ENCODE measurements at regions not wholly inside any gene's neighbourhood (a gene's known extent, or its start where the extent isn't known, plus 50 kb on each side); places are given as distances from the start of the nearest gene placed in this dataset.
"Not testable (repeated sequence)": the region's sequence is repeated elsewhere in the genome, so short reads cannot be mapped to it uniquely, and the experiment has no call there.

DNA sequence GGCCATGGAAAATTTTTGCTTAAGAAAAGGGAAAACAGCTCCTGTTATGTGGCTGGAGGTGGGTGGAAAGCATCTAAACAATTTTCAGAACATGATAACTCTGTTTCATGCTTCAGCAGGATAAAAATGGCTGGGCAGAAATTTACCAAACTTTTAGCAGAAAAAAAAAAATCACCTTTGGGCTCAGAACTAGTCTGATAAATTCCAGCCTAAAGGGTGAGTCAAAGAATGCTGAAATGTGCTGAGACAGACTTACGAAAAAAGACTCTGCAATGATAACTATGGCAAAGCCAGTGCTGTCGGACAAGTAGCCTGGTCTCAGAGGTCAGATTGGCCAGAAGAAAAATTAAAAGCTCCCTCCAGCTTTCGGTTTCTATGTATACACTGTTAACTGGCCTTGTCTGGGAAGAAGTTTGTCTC is 123.6 kb downstream of the LRATD1 start:
- no peak for DNase-seq

GRCh38 chr2:14756981-14757657 is 124.6 kb downstream of the LRATD1 start:
- DNase-seq = peak; percentile 95

DNA sequence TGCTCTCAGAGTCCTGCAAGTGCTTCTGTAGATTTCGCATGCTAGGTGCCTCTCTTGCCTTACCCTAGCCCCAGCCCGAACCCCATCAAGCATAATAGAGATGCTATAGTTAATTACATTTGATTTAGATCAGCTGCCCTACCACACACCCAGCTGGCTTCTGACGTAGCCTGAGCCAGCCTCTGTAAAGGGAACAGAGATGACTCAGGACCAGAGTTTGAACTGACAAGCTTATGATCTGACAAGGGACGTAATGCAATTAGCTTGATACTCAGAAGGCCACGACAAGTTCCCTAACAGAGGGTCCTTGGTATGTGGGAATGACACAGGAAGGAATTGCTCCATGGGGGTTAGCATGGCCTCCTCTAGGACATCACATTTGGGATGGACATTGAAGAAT is 126.6 kb downstream of the LRATD1 start:
- no peak for DNase-seq

GRCh38 chr2:14760169-14760568 is 127.7 kb downstream of the LRATD1 start:
- no peak for DNase-seq

- DNase-seq = no peak
Observed at GRCh38 chr2:14761118-14761517, 128.6 kb downstream of the LRATD1 start.

DNA sequence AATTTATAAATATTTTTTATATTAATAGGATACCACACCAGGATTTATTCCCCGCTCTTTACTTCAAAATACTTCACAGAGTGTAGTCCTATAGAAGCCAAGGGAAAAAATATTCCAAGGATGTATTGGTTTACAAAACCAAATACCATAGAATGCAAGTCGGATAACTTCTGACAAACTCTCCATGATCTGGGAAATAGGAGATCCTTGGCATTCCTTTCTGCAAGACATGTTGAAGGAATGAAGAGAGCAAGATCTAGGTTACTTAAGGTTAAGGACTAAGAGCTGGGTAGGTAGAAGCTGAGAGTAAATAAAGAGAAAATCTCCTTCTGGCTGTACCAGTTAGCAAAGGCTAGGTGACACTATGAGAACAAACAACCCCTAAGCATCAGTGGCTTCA is 141.2 kb downstream of the LRATD1 start:
- DNase-seq = no peak

DNA sequence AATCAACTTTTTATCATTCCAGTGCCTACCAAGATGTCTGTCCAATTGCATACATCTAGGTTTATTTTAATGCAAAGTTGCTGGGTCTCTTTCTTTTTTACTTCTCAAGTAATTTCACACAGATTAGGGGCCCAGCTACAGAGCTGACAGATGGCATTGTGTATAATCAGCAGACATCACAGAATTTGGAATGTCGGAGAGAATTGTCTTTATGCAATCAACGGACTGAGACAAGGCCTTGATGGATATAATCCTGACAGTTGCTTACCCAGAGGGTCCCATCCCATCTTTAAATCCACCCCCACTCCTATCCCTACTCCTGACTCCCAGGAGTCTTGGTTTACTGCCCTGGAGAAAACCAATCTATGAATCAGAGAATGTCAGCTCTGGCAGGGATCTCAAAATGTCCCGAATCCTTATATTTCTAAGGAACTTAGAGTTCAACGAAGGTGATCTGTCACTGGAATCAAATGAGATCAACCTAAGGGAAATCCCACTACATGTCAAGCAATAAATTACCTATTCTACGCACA is 142.0 kb downstream of the LRATD1 start:
- DNase-seq = no peak

- DNase-seq = no peak
Observed at GRCh38 chr2:14776216-14776615, 143.7 kb downstream of the LRATD1 start.

GRCh38 chr2:14778015-14778414 is 145.5 kb downstream of the LRATD1 start:
- no peak for DNase-seq

DNA sequence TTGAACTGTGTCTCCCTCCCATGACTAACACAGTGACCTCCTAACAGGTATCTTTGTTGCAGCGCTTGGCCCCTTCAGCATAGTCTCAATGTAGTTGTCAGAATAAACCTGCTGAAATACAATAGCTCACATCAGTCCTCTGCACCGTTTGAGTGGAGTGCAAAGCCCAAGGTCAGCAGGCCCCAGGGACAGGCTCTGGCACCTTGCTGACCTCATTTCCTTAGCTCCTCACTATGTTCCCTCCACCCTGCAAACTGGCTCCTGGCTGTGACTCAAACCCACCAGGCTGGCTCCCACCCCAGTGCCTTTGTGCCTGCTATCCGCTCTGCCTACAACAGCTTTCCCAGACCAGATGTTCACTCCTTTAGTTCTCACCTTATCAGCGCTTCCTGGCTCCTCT is 146.7 kb downstream of the LRATD1 start:
- no peak for DNase-seq

DNA sequence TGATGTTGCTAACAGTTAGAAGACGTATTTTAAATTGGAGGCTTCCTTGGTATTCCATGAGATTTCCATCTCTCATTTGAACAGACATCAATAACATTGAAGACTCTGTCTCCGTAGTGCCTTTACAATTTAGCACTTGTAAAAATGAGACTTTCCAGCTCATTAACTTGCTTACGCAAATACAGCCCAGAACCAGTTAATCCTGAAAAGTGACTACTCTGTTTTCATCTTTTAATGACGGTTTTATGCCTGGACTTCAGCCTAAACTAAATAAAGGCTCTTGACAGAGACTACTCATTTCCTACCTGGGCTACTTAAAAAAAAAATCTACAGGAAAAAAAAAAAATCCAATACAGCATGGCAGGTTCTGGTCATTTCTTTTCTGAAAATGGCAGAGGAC is 148.6 kb downstream of the LRATD1 start:
- no peak for DNase-seq

DNA sequence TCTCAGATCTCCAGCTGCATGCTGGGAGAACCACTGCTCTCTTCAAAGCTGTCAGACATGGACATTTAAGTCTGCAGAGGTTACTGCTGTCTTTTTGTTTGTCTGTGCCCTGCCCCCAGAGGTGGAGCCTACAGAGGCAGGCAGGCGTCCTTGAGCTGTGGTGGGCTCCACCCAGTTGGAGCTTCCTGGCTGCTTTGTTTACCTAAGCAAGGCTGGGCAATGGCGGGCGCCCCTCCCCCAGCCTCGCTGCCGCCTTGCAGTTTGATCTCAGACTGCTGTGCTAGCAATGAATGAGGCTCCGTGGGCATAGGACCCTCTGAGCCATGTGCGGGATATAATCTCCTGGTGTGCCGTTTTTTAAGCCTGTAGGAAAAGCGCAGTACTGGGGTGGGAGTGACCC is 156.3 kb downstream of the LRATD1 start:
- DNase-seq = not testable (repeated sequence)

DNA sequence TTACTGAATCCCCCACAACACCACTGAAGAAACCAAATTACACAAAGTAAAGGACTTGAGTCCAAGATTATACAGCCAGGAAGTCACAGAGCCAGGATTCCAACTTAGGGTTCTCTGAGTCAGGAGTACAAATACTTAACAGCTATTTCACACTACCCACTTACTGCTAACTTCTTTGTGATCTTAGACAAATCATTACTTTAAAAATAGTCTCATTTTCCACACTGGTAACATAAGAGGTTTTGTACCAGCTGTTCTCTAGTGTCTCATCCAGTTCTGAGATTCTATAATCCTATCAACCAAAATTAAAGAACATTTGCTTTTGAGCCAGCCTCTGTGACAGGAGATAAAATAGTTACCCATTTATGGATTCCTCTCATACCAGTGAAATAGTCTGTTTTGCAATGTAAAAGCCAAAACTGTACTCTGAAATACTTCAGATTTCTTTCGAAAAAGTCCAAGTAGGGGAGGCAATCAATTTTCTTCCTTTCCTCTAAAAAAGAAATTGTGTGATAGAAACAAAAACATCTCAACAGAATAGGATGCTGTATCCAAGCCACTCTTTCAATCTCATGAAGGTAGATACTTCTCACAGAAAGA is 157.6 kb downstream of the LRATD1 start:
- DNase-seq = no peak

GRCh38 chr2:14803994-14804393 is 171.5 kb downstream of the LRATD1 start:
- DNase-seq = no peak

DNA sequence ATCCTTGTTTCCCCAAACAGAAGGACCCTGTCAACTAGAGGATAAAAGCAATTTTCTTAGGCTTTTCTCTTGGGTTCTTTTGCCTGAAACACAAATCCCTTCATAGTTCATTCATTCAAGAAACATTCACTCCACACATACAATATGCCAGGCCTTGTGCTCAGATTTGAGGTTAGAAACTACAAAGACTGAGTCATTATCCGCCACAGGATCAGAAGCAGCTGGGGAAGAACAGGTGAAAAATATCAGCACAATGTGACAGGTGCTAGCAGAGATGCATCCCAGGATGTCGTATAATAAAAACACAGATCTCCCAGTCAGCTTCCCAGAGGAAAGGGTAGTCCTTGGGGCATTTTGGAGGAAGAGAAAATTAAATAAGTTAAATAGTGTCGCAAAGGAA is 172.4 kb downstream of the LRATD1 start:
- DNase-seq = no peak

- DNase-seq = peak; percentile 50
Observed at GRCh38 chr2:14806613-14807012, 174.1 kb downstream of the LRATD1 start.

DNA sequence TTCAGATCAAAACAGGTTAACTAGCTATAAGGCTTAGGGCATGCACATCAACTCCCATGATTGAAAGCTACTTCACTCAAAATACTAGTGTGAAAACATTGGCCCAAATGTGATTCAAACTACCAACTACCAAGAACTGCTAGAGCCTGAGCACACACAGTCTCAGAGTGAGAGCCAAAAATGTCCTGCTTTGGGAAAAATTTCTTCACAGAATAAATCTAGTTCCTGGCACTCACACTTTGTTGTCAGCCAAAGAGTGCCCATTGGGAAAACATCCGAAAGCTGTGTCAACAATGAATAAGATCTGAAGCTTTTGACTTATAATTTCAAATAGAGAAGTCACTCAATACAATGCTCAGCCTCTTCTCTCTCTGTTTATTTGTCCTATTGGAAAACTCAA is 182.7 kb downstream of the LRATD1 start:
- no peak for DNase-seq

DNA sequence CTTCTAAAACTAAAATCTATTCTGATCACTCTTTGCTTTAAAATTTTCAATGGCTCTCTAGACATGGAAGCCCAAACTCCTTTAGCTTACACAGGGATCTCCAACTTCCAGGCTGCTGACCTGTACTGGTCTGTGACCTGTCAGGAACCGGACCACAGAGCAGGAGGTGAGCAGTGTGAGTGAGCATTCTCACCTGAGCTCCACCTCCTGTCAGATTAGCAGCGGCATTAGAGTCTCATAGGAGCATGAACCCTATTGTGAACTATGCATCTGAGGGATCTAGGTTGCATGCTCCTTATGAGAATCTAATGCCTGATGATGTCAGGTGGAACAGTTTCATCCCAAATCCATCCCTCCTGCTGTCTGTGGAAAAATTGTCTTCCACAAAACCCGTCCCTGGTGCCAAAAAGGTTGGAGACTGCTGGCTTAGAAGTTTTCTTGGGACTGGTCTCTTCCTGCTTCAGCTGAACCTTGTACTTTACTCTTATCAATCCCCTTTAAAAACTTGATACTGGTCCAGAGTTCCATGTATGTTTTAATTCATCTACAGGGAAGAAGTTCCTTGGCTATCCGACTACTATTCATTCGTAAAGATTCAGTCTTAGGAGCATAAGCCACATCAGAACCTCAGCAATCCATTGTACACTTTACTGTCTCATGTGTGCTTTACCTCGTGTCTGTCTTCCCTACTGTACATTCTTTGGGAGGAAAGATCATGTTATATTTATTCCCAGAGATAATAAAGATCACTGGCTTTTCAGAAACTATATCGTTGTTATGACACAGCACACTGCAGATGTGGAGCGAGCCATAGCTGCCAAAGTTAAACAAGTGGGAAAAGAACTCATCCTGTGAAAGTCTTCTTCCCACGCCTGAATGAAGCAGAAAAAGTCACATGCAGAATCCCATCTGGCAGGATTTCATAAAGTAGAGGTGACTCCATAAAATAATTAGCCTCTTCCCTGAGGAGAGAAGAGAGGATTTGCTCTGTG is 183.8 kb downstream of the LRATD1 start:
- DNase-seq = no peak

- no peak for DNase-seq
Observed at GRCh38 chr2:14817848-14818247, 185.3 kb downstream of the LRATD1 start.

- DNase-seq = no peak
Observed at GRCh38 chr2:14826518-14826917, 194.0 kb downstream of the LRATD1 start.

DNA sequence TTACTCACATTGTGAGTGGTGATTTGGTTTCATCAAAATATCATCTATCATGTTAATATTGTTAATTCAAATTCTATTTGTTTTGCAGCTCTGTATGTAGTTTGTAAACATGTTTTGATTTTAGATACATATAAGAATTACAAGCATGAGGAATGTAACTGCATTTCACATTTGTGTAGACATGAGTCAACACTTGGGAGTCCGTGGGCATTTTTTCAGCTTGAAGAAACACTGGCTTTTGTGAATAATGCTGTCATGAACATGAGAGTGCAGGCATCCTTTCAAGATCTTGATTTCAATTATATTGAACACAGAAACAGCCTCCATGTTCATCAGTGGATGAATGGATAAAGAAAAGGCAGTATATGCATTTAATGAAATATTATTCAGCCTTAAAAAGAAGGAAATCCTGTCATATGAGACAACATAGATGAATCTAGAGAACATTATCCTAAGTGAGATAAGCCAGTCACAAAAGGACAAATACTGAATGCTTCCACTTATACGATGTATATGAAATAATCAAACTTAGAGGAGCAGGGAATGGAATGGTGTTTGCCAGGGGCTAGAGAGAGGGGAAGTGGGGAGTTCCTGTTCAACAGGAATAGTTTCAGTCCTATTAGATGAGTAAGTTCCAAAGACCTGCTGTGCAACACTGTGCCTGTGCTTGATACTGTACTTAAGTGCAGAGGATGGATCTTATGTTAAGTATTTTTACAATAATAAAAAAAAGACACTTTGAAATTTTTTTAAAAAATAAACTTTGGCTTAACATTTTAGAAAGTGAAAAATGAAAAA is 194.9 kb downstream of the LRATD1 start:
- no peak for DNase-seq

DNA sequence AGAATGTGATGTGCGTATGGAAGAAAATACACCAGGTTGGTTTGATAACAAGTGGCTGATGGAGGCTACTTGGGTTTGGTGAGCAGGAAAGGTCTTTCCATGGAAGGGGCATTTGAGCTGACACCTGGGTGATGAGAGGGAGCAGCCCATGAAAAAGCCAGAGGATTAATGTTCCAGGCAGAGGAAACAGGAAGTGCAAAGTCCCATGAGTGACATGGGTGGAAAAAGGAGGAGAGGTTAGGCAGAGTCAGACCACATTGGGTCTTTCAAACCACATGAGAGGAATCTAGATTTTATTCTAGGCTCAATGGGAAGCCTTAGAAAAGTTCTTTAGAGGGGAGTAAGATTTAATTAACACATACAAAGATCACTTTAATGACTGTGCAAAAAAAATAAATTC is 195.7 kb downstream of the LRATD1 start:
- DNase-seq = peak; percentile 6

- no peak for DNase-seq
Observed at GRCh38 chr2:14828968-14829367, 196.5 kb downstream of the LRATD1 start.

Data from MV-4-11 (cell line).